Activated CD4-positive, alpha-beta T cell treated with anti-CD3 and anti-CD28 coated beads, Interleukin-2, amount 50 U/mL, for 48 hours (primary cell): ENCODE measurements at regions not wholly inside any gene's neighbourhood (a gene's known extent, or its start where the extent isn't known, plus 50 kb on each side); places are given as distances from the start of the nearest gene placed in this dataset.
"Not testable (repeated sequence)": the region's sequence is repeated elsewhere in the genome, so short reads cannot be mapped to it uniquely, and the experiment has no call there.

ENCODE experiments used
- DNase-seq, 2 experiments: peaks; one replicate each; pipeline ENCODE4 v3.0.0-alpha.2; 2020

GRCh38 chr2:89876878-89877277 is 1185.4 kb downstream of the RPIA start:
- not testable (repeated sequence) for DNase-seq

- not testable (repeated sequence) for DNase-seq
Measured at GRCh38 chr2:89882880-89883279, 1191.4 kb downstream of the RPIA start.

- DNase-seq: not testable (repeated sequence)
Measured at GRCh38 chr2:89883624-89884023, 1192.2 kb downstream of the RPIA start.

- DNase-seq: not testable (repeated sequence)
Measured at GRCh38 chr2:89885071-89885470, 1193.6 kb downstream of the RPIA start.

- not testable (repeated sequence) for DNase-seq
Measured at GRCh38 chr2:89888693-89889092, 1197.2 kb downstream of the RPIA start.

GRCh38 chr2:89890185-89890773 is 1198.8 kb downstream of the RPIA start:
- not testable (repeated sequence) for DNase-seq

GRCh38 chr2:89894988-89895387 is 1203.5 kb downstream of the RPIA start:
- not testable (repeated sequence) for DNase-seq

DNA sequence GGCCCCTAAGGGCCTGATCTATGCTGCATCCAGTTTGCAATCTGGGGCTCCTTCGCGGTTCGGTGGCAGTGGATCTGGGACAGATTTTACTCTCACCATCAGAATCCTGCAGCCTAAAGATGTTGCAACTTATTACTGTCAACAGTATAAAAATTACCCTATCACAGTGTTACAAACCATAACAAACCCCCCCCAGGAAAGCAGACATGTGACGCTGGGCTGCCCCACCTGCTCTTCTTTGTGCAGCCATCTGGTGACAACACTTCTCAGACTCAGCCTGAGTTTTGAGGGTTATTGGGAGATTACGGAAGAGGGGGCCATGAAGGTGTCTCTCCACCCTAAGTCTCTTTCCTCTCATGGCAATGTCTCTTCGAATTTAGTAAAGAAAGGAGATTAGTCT is 1204.2 kb downstream of the RPIA start:
- DNase-seq: not testable (repeated sequence)

DNA sequence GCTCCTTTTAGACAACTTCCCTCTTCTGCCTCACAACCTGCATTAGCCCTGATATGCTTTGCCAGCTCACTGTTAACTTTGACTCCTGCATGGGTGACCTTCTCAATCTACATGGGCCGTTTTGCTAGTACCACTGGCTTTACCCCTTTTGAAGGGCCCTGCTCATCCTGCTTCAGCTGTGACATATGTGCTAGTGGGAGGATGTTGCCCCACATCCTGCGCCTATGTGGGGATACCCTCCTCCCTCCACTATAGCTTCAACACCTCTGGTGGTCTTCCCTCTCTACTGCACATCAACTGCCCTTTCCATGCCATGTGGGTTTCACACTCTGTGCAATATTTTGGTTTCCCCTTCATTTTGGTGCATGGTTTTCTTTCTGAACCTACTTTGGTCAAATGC is 1235.5 kb downstream of the RPIA start:
- not testable (repeated sequence) for DNase-seq

DNA sequence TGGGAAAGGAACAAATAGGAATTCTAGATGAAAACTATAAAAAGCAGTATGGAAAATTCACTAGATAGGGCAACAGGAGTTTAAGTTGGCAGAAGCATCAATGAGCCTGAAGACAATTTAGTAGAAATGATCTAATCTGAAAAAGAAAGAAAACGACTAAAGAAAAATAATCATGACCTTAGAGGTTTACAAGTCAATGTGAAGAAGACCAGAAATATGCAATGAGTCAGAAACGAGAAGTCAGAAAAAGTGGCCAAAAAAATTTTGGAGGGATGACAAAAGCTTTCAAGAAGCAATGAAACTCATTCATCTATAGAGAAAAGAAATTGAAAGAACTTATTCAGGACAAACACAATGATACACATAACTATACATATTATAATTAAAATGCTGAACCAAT is 1244.0 kb downstream of the RPIA start:
- not testable (repeated sequence) for DNase-seq

- not testable (repeated sequence) for DNase-seq
Measured at GRCh38 chr2:89936011-89936410, 1244.5 kb downstream of the RPIA start.

DNA sequence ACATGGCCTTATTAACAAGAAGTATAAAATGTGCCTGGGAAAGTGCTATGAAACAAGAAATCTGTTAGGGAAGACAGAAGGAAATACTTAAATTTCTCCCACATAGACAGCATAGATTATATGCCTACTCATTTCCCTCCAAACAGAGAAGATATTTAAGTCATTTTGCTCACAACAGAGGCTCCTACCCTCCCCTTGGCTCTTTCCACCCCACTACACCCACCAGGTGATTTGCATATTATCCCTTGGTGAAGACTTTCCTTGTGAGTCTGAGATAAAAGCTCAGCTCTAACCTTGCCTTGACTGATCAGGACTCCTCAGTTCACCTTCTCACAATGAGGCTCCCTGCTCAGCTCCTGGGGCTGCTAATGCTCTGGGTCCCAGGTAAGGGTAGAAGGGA is 1245.1 kb downstream of the RPIA start:
- DNase-seq: not testable (repeated sequence)

- not testable (repeated sequence) for DNase-seq
Measured at GRCh38 chr2:89938756-89939155, 1247.3 kb downstream of the RPIA start.

- not testable (repeated sequence) for DNase-seq
Measured at GRCh38 chr2:89944267-89944666, 1252.8 kb downstream of the RPIA start.

GRCh38 chr2:89945004-89945616 is 1253.6 kb downstream of the RPIA start:
- DNase-seq: not testable (repeated sequence)

DNA sequence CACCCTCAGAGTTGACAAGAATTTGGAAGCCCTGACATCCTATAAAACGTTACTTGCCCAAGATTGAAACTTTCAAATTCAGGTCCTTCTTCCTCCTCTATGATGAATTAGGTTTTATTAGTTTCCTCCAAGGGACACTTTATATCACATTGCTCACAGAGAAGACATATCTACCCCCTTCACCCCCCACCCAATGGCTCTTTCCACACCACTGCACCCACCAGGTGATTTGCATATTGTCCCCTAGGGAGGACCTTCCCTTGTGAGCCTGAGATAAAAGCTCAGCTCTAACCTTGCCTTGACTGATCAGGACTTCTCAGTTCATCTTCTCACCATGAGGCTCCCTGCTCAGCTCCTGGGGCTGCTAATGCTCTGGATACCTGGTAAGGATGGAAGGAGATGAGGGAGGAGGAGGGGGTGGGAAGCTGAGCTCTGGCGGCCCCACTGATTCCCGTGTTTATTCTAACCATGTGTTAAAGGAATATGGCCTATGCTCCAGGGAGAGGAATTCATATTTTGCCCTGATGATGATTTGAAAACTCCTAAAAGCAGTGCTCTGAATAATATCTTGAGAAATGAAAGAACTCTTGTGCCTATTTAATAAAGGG is 1255.8 kb downstream of the RPIA start:
- DNase-seq: not testable (repeated sequence)

GRCh38 chr2:89948102-89948501 is 1256.6 kb downstream of the RPIA start:
- DNase-seq: not testable (repeated sequence)

GRCh38 chr2:89950807-89951206 is 1259.3 kb downstream of the RPIA start:
- not testable (repeated sequence) for DNase-seq

DNA sequence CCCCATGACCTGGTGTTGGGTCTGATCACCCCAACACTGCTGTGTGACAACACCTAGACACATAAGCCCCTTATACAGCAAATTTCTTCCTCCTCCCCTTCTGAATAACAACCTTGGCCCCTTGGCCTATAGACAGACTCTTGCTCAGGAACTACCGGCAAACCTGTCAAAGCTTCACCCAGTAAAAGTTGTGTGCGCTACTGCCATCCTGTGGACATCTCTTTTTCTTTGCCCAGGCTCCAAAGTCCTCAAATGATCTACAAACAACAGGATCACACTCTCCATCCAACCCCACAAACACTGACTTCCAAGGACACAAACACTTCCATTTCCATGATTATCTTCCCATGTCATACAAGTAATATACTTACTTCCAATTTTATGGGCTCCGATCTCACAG is 1265.8 kb downstream of the RPIA start:
- DNase-seq: not testable (repeated sequence)

GRCh38 chr2:89959729-89960378 is 1268.4 kb downstream of the RPIA start:
- not testable (repeated sequence) for DNase-seq

GRCh38 chr2:89960570-89960969 is 1269.1 kb downstream of the RPIA start:
- not testable (repeated sequence) for DNase-seq

GRCh38 chr2:89968567-89968966 is 1277.1 kb downstream of the RPIA start:
- DNase-seq: not testable (repeated sequence)

- DNase-seq: not testable (repeated sequence)
Measured at GRCh38 chr2:89969190-89969589, 1277.7 kb downstream of the RPIA start.

DNA sequence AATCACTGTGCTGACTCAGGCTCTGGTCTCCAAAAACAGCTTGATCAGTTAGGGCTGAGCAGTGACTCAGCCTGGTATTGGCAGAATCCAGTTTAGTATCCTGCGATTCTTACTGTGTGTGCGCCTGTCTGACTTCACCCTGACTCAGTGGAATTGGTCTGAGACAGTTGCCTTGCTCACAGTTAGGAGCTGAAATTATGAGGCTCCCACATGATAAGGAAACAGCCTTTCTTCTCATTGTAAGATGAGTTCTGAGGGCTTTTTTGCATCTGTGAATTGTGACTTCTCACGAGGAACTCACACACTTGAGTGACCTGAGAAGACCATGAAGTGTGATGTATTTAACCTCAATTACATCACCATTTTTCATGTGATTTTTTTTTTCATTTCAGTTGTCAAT is 1282.4 kb downstream of the RPIA start:
- DNase-seq: not testable (repeated sequence)
